Esophagus (tissue), 2 donors: ENCODE measurements at regions not wholly inside any gene's neighbourhood (a gene's known extent, or its start where the extent isn't known, plus 50 kb on each side); places are given as distances from the start of the nearest gene placed in this dataset.

Source experiments
- H3K27ac ChIP-seq, 2 donors: one replicate each; pipeline ENCODE4 v1.5.1; 2013; ENCODE audit warnings: low read depth in 2 of 2, mild to moderate bottlenecking in 2 of 2, inconsistent platforms in 1 of 2, low read length in 1 of 2, moderate library complexity in 1 of 2
- H3K27me3 ChIP-seq, 2 donors: one replicate each; pipeline ENCODE4 v1.6.1; 2013; ENCODE audit warnings: low read length in 2 of 2, control low read depth in 1 of 2, mild to moderate bottlenecking in 1 of 2; ENCODE audit not compliant: insufficient read depth in 2 of 2, control insufficient read depth in 1 of 2
- H3K36me3 ChIP-seq, 2 donors: one replicate each; pipeline ENCODE4 v1.6.1; 2013; ENCODE audit warnings: low read length in 1 of 2; ENCODE audit not compliant: control insufficient read depth in 2 of 2, insufficient read depth in 2 of 2
- H3K4me1 ChIP-seq, 2 donors: one replicate each; pipeline ENCODE4 v1.6.1; 2013; ENCODE audit warnings: low read length in 1 of 2; ENCODE audit not compliant: control insufficient read depth in 2 of 2, insufficient read depth in 2 of 2
- H3K4me3 ChIP-seq, 2 donors: one replicate each; pipeline ENCODE4 v1.5.1; 2013; ENCODE audit warnings: low read length in 2 of 2, mild to moderate bottlenecking in 2 of 2, low read depth in 1 of 2, moderate library complexity in 1 of 2
- H3K9me3 ChIP-seq, 2 donors: one replicate each; pipeline ENCODE4 v1.6.1; 2013; ENCODE audit warnings: mild to moderate bottlenecking in 2 of 2, low read depth in 1 of 2, low read length in 1 of 2, moderate library complexity in 1 of 2; ENCODE audit not compliant: control insufficient read depth in 2 of 2, insufficient read depth in 1 of 2
- WGBS, 2 donors: extraction: QIAGEN DNeasy Blood & Tissue Kit; methylation state at CpG; one replicate each; pipeline ENCODE4 v1.1.7; 2013; 5-methylcytosine and 5-hydroxymethylcytosine counted together
- donor health status: healthy with polysubstance abuse.
- donor health status: Bipolar disorder and iron deficiency.

GRCh38 chr20:11020712-11021111 lies 346.9 kb upstream of the JAG1 start:
- Histone ChIP-seq H3K4me1 (no peaks in the 10 kb centered on the region), H3K4me3 (no peak overlapping the region), H3K27me3 (no peaks in the 10 kb centered on the region), H3K36me3 (no peaks in the 10 kb centered on the region), H3K27ac (no peak overlapping the region), H3K9me3 (peaks cover 0 to 3% of the 10 kb centered on the region in 2 donors)
- WGBS, 2 donors: 79 to 94% methylated on average over 1 of the region's 1 CpG

- H3K4me3 ChIP-seq: no peak overlapping the region
- no peaks in the 10 kb centered on the region for H3K36me3 ChIP-seq
- no peaks in the 10 kb centered on the region for H3K9me3 ChIP-seq
- no peaks in the 10 kb centered on the region for H3K4me1 ChIP-seq
- no peaks in the 10 kb centered on the region for H3K27me3 ChIP-seq
- WGBS, 2 donors: 76 to 83% methylated on average over 3 of the region's 3 CpGs
- no peak overlapping the region for H3K27ac ChIP-seq
These were observed 353.4 kb upstream of the JAG1 start for GRCh38 chr20:11027224-11027623.

GRCh38 chr20:11030351-11030750 lies 356.6 kb upstream of the JAG1 start:
- no peak overlapping the region for H3K4me3 ChIP-seq
- H3K9me3 ChIP-seq: no peaks in the 10 kb centered on the region
- H3K27ac ChIP-seq: no peak overlapping the region
- WGBS, 2 donors: 99% methylated on average over 2 of the region's 2 CpGs
- H3K4me1 ChIP-seq: no peaks in the 10 kb centered on the region
- no peaks in the 10 kb centered on the region for H3K27me3 ChIP-seq
- no peaks in the 10 kb centered on the region for H3K36me3 ChIP-seq

GRCh38 chr20:11031300-11031699 lies 357.5 kb upstream of the JAG1 start:
- Histone ChIP-seq H3K27me3 (no peaks in the 10 kb centered on the region), H3K4me1 (no peaks in the 10 kb centered on the region), H3K36me3 (no peaks in the 10 kb centered on the region), H3K4me3 (no peak overlapping the region), H3K9me3 (no peaks in the 10 kb centered on the region), H3K27ac (no peak overlapping the region)
- 90 to 92% methylated on average over 2 of the region's 2 CpGs for WGBS, 2 donors

- no peaks in the 10 kb centered on the region for H3K4me1 ChIP-seq
- H3K36me3 ChIP-seq: no peaks in the 10 kb centered on the region
- no peak overlapping the region for H3K27ac ChIP-seq
- H3K9me3 ChIP-seq: no peaks in the 10 kb centered on the region
- no peaks in the 10 kb centered on the region for H3K27me3 ChIP-seq
- no peak overlapping the region for H3K4me3 ChIP-seq
- WGBS, 2 donors: 73 to 81% methylated on average over 3 of the region's 3 CpGs
These were observed 358.8 kb upstream of the JAG1 start for GRCh38 chr20:11032611-11033010.

- no peak overlapping the region for H3K4me3 ChIP-seq
- 92 to 94% methylated on average over 3 of the region's 3 CpGs for whole genome bisulfite sequencing, 2 donors
- H3K36me3 ChIP-seq: no peaks in the 10 kb centered on the region
- H3K27me3 ChIP-seq: no peaks in the 10 kb centered on the region
- H3K9me3 ChIP-seq: no peaks in the 10 kb centered on the region
- H3K4me1 ChIP-seq: no peaks in the 10 kb centered on the region
- H3K27ac ChIP-seq: no peak overlapping the region
These were observed 360.2 kb upstream of the JAG1 start for GRCh38 chr20:11034025-11034424.

- H3K4me3 ChIP-seq: no peak overlapping the region
- H3K9me3 ChIP-seq: no peaks in the 10 kb centered on the region
- 68 to 76% methylated on average over 3 of the region's 3 CpGs for WGBS, 2 donors
- H3K36me3 ChIP-seq: no peaks in the 10 kb centered on the region
- no peaks in the 10 kb centered on the region for H3K27me3 ChIP-seq
- no peak overlapping the region for H3K27ac ChIP-seq
- no peaks in the 10 kb centered on the region for H3K4me1 ChIP-seq
These were observed 361.4 kb upstream of the JAG1 start for GRCh38 chr20:11035211-11035610.

GRCh38 chr20:11041396-11041795 lies 367.6 kb upstream of the JAG1 start:
- no peaks in the 10 kb centered on the region for H3K4me1 ChIP-seq

GRCh38 chr20:11043001-11043400 lies 369.2 kb upstream of the JAG1 start:
- H3K27ac ChIP-seq: no peak overlapping the region
- no peak overlapping the region for H3K4me3 ChIP-seq
- H3K36me3 ChIP-seq: no peaks in the 10 kb centered on the region
- 90 to 99% methylated on average over 2 of the region's 2 CpGs for whole genome bisulfite sequencing, 2 donors
- H3K27me3 ChIP-seq: no peaks in the 10 kb centered on the region
- no peaks in the 10 kb centered on the region for H3K4me1 ChIP-seq
- H3K9me3 ChIP-seq: no peaks in the 10 kb centered on the region

More at GRCh38 chr20:11041396-11041795, 367.6 kb upstream of the JAG1 start:
- WGBS, 2 donors: 43 to 69% methylated on average over 1 of the region's 1 CpG
- H3K9me3 ChIP-seq: no peaks in the 10 kb centered on the region
- no peaks in the 10 kb centered on the region for H3K36me3 ChIP-seq
- H3K27me3 ChIP-seq: no peaks in the 10 kb centered on the region
- H3K27ac ChIP-seq: no peak overlapping the region
- H3K4me3 ChIP-seq: no peak overlapping the region

- Histone ChIP-seq H3K27ac (no peak overlapping the region), H3K4me1 (no peaks in the 10 kb centered on the region), H3K4me3 (no peak overlapping the region), H3K9me3 (no peaks in the 10 kb centered on the region), H3K36me3 (no peaks in the 10 kb centered on the region), H3K27me3 (no peaks in the 10 kb centered on the region)
- WGBS, 2 donors: 75 to 90% methylated on average over 6 of the region's 6 CpGs
These were observed 370.8 kb upstream of the JAG1 start for GRCh38 chr20:11044561-11044960.
